EH (cell line): ENCODE measurements at regions not wholly inside any gene's neighbourhood (a gene's known extent, or its start where the extent isn't known, plus 50 kb on each side); places are given as distances from the start of the nearest gene placed in this dataset.

Source experiments
- DNase-seq: peaks from one replicate; pipeline ENCODE4 v3.0.0-alpha.2; 2015; ENCODE audit warnings: low read depth

GRCh38 chr5:66306105-66306843 is 162.2 kb downstream of the SREK1 start:
- peak; percentile 72 for DNase-seq

- DNase-seq = no peak
These were observed 162.8 kb downstream of the SREK1 start for GRCh38 chr5:66306844-66307315.

GRCh38 chr5:66307647-66308241 is 163.6 kb downstream of the SREK1 start:
- peak; percentile 68 for DNase-seq

GRCh38 chr5:66312266-66312665 is 168.2 kb downstream of the SREK1 start:
- DNase-seq = no peak

- DNase-seq = no peak
These were observed 171.7 kb downstream of the SREK1 start for GRCh38 chr5:66315784-66316183.

GRCh38 chr5:66322786-66323528 is 178.9 kb downstream of the SREK1 start:
- no peak for DNase-seq

GRCh38 chr5:66323529-66323895 is 179.4 kb downstream of the SREK1 start:
- DNase-seq = no peak

DNA sequence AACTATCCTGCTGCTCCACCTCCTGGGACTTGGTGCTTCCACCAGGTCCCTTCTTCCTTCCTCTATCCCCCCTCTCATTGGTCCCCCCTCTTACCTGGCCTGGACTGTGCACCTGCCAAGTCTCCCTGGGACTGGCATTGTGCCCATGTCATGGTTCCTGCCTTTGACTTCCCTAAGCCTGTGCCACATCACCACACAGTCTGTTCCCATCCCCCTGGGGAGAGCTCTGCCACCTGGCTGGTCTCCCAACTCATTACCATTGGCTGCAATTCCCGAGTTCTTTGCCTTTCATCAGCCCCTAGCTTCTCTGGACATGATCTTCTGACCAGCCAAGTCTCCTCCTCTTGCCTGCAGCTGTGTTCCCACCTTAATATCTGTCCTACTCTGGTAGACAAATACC is 180.3 kb downstream of the SREK1 start:
- DNase-seq = no peak

DNA sequence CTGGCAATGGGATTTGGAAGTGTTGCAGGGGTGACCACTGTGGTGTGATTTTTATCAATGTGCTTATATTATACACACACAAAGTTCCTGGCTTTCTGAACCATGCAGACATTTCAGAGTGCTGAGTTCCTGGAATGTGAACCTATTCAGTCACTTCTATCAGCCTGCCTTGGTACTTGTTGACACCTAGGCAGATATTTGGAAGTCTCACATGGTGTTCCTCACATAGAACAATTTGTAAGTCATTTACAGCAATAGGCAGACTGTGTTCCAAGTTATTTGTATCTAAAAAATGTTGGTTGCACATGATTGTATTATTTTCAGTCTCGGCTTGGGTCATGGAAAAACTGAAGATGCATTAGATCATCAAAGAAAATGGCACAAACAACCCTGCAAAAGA is 182.2 kb downstream of the SREK1 start:
- DNase-seq = no peak

DNA sequence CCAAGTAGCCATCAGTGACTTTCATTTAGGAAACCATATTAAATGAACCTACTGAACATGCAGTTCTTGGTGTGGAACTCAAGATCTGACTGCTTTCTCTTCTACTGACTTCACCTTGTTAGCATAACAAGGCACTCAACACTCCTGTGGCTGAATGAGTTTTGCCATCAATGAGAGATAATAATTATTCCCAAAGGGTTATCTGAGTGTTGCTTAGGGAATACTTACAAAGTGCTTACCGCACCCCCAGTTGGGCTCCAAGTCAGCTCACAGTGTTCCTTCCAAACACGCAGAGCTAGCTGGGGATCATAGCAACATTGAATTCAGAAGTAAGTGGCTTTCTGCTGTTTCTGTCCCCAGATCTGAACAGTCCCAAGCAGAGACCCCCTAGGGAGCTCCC is 182.9 kb downstream of the SREK1 start:
- no peak for DNase-seq

GRCh38 chr5:66329078-66329477 is 185.0 kb downstream of the SREK1 start:
- no peak for DNase-seq

DNA sequence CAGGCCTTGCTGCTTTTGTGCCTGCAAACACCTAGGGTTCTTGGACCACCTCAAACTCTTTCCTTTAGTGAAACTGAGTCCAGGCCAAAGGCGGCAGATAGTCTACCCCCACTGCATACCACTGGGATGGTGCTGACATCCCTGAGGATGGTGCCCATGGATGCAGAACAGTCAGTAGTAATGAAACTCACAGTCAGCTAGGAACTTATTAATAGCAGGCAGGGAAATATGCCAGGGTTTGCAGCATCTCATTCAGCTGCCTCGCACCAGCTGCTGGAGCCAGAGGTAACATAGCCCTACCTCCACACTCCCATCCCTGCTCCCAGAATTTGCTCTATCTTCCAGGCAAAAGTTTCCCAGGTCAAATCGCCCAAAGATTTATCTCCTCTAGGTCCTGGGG is 189.1 kb downstream of the SREK1 start:
- no peak for DNase-seq

- DNase-seq = no peak
These were observed 193.6 kb downstream of the SREK1 start for GRCh38 chr5:66337626-66338226.

DNA sequence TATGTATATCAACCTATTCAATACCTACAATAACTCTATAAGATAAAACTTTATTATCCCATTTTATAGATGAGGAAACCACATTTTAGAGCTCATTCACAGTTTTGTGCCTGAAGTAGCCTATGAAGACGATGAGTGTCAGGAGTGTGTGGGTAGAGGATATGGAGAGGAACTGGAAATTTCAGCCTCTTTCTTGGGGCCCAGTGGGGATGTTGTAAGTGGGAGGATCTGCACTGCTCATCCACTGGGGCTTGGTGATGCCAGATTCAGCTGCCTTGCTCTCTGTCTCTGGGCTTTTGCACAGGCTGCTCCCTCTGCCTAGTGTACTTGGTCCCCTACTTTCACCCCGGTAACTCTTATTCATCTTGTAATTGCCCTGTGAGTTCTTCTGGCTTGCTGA is 194.7 kb downstream of the SREK1 start:
- DNase-seq = no peak

DNA sequence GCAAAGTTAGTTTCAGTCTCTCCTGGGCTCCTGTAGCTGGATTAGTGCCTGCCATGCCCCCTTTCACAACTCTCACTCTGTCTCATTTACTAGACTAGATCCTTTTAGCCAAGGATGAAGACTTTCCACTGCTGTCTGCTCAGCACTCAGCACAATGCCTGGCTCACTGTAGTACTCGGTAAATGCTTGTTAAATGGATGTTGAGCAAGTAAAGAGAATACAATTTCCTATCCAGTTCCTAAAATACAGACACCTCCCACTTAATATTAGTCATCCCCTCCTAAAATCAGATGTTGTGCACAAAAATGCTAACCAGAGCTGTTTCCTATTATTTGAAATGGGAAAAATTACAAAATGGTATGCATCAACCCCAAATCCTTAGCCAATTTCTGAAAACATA is 195.8 kb downstream of the SREK1 start:
- DNase-seq = no peak

- no peak for DNase-seq
These were observed 196.7 kb downstream of the SREK1 start for GRCh38 chr5:66340786-66341185.

GRCh38 chr5:66342341-66342880 is 198.3 kb downstream of the SREK1 start:
- no peak for DNase-seq

GRCh38 chr5:66343370-66344071 is 199.4 kb downstream of the SREK1 start:
- no peak for DNase-seq

GRCh38 chr5:66344544-66344943 is 200.4 kb downstream of the SREK1 start:
- no peak for DNase-seq

- DNase-seq = no peak
These were observed 201.2 kb downstream of the SREK1 start for GRCh38 chr5:66345281-66345680.

DNA sequence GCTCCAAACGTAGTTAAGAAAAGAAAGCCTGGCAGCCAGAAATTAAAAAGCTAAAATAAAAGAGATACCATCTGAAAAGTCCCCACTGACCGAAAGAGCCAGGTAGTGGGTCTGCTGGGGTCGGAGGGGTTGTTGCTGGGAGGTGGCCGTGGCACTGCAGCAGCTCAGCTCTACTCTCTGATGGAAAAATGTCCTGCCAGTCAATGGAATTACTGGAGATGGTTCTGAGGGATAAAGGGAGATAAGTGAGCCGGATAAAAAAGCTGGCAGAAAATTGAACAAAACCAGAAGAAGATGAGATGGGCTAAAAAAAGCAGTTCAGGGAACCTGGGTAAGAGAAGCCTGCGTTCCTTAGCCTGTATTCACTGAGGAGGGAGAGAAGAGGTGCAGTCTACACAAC is 202.8 kb downstream of the SREK1 start:
- DNase-seq = no peak
